KMS-11 (cell line): ENCODE measurements at regions not wholly inside any gene's neighbourhood (a gene's known extent, or its start where the extent isn't known, plus 50 kb on each side); places are given as distances from the start of the nearest gene placed in this dataset.

Source experiments
- H2AFZ ChIP-seq: fragments of 200-600 bp; sonication (generic); 2 replicates; pipeline ENCODE4 v1.6.1; 2016; ENCODE audit warnings: antibody characterized with exemption, mixed run types, low read depth
- H3K27ac ChIP-seq: fragments of 200-600 bp; sonication (generic); 2 replicates; pipeline ENCODE4 v1.6.1; 2016; ENCODE audit warnings: mild to moderate bottlenecking, mixed run types
- H3K27me3 ChIP-seq: fragments of 200-600 bp; sonication (generic); 2 replicates; pipeline ENCODE4 v1.6.1; 2017; ENCODE audit warnings: mild to moderate bottlenecking, low read depth, mixed run types, moderate library complexity; ENCODE audit not compliant: insufficient read depth
- H3K36me3 ChIP-seq: fragments of 200-600 bp; sonication (generic); 2 replicates; pipeline ENCODE4 v1.6.1; 2017; ENCODE audit warnings: mild to moderate bottlenecking, mixed run types; ENCODE audit not compliant: insufficient read depth
- H3K4me1 ChIP-seq: fragments of 200-600 bp; sonication (generic); 2 replicates; pipeline ENCODE4 v1.6.1; 2016; ENCODE audit warnings: mild to moderate bottlenecking, low read depth, mixed run types; ENCODE audit not compliant: poor library complexity, severe bottlenecking
- H3K4me2 ChIP-seq: fragments of 200-600 bp; sonication (generic); 2 replicates; pipeline ENCODE4 v1.7.0; 2016; ENCODE audit warnings: mild to moderate bottlenecking, mixed run types
- H3K4me3 ChIP-seq: fragments of 200-600 bp; sonication (generic); IDR thresholded peaks from 2 replicates; pipeline ENCODE4 v1.6.1; 2017; ENCODE audit warnings: low read depth, low read length, mixed read lengths; ENCODE audit not compliant: insufficient read depth
- H3K79me2 ChIP-seq: fragments of 200-600 bp; sonication (generic); 2 replicates; pipeline ENCODE4 v1.6.1; 2016; ENCODE audit warnings: low read depth, mixed run types; ENCODE audit not compliant: insufficient read depth
- H3K9ac ChIP-seq: fragments of 200-600 bp; sonication (generic); 2 replicates; pipeline ENCODE4 v1.6.1; 2016; ENCODE audit warnings: mild to moderate bottlenecking, mixed run types
- H4K20me1 ChIP-seq: fragments of 200-600 bp; sonication (generic); 2 replicates; pipeline ENCODE4 v1.6.1; 2016; ENCODE audit warnings: mild to moderate bottlenecking, mixed run types; ENCODE audit not compliant: insufficient read depth
- CTCF ChIP-seq: fragments of 200-600 bp; sonication (generic); conservative IDR thresholded peaks from 2 replicates; pipeline ENCODE4 v1.6.1; 2017; ENCODE audit warnings: low read depth, mild to moderate bottlenecking, antibody characterized with exemption, low read length, moderate library complexity, mixed read lengths

DNA sequence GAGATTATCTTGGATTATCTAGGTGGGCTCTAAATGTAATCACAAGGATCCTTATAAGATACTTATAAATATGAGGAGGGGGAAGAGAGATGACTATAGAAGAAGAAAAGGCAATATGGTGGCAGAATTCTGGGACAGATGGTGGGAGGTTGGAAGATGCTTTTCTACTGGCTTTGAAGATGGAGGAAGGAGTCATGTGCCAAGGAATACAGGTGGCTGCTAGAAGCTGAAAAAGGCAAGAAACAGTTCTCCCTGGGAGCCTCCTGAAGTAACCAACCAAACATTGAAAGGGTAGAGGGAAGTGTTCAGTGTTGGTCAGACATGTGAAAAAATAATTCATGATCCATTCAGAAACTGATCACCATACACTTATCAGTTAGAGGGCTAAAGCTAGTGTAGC lies 213.3 kb downstream of the WDR11 start:
- H2AFZ ChIP-seq: no peak overlapping the region
- no peak overlapping the region for H3K9ac ChIP-seq
- H3K27me3 ChIP-seq: no peaks in the 10 kb centered on the region
- no peaks in the 10 kb centered on the region for H4K20me1 ChIP-seq
- H3K36me3 ChIP-seq: no peaks in the 10 kb centered on the region
- no peaks in the 10 kb centered on the region for H3K4me1 ChIP-seq
- TF ChIP-seq CTCF: no peak
- no peak overlapping the region for H3K4me3 ChIP-seq
- no peaks in the 10 kb centered on the region for H3K79me2 ChIP-seq
- no peak overlapping the region for H3K27ac ChIP-seq
- H3K4me2 ChIP-seq: no peak overlapping the region

- Histone ChIP-seq H3K27me3 (no peaks in the 10 kb centered on the region), H3K36me3 (no peaks in the 10 kb centered on the region), H3K4me2 (no peak overlapping the region), H2AFZ (no peak overlapping the region), H3K9ac (no peak overlapping the region), H3K79me2 (no peaks in the 10 kb centered on the region), H3K27ac (no peak overlapping the region), H3K4me3 (no peak overlapping the region), H3K4me1 (no peaks in the 10 kb centered on the region), H4K20me1 (no peaks in the 10 kb centered on the region)
- no peak for TF ChIP-seq CTCF
Observed at GRCh38 chr10:121065330-121065729, 214.2 kb downstream of the WDR11 start.

GRCh38 chr10:121069061-121069850 lies 218.1 kb downstream of the WDR11 start:
- no peak overlapping the region for H2AFZ ChIP-seq
- no peak overlapping the region for H3K27ac ChIP-seq
- no peaks in the 10 kb centered on the region for H4K20me1 ChIP-seq
- no peak overlapping the region for H3K4me3 ChIP-seq
- no peaks in the 10 kb centered on the region for H3K36me3 ChIP-seq
- H3K79me2 ChIP-seq: no peaks in the 10 kb centered on the region
- no peaks in the 10 kb centered on the region for H3K4me1 ChIP-seq
- H3K9ac ChIP-seq: no peak overlapping the region
- H3K27me3 ChIP-seq: no peaks in the 10 kb centered on the region
- TF ChIP-seq CTCF: no peak
- H3K4me2 ChIP-seq: no peak overlapping the region

GRCh38 chr10:121070275-121071070 lies 219.3 kb downstream of the WDR11 start:
- H3K4me3 ChIP-seq: no peak overlapping the region
- no peaks in the 10 kb centered on the region for H3K4me1 ChIP-seq
- no peaks in the 10 kb centered on the region for H3K27me3 ChIP-seq
- H3K27ac ChIP-seq: no peak overlapping the region
- H3K4me2 ChIP-seq: no peak overlapping the region
- H4K20me1 ChIP-seq: no peaks in the 10 kb centered on the region
- H3K36me3 ChIP-seq: no peaks in the 10 kb centered on the region
- no peaks in the 10 kb centered on the region for H3K79me2 ChIP-seq
- peak; percentile 65 for TF ChIP-seq CTCF
- no peak overlapping the region for H2AFZ ChIP-seq
- no peak overlapping the region for H3K9ac ChIP-seq
